ENCODE measurements at regions not wholly inside any gene's neighbourhood (a gene's known extent, or its start where the extent isn't known, plus 50 kb on each side); places are given as distances from the start of the nearest gene placed in this dataset.

- TF ChIP-seq POLR2A (IDR thresholded peaks at IDR 0.05) (no peak), CTCF (IDR thresholded peaks at IDR 0.05) (no peak)
Observed at GRCh38 chr14:30799933-30800332, 74.4 kb upstream of the COCH start.

Measured in body of pancreas (tissue), 4 donors.